Hepatocyte (in vitro differentiated cells): ENCODE measurements at regions not wholly inside any gene's neighbourhood (a gene's known extent, or its start where the extent isn't known, plus 50 kb on each side); places are given as distances from the start of the nearest gene placed in this dataset.

Experiments used
- DNase-seq: peaks from one replicate; pipeline ENCODE4 v3.0.0-alpha.2; 2016; ENCODE audit warnings: low spot score
- H2AFZ ChIP-seq: fragments of 200-600 bp; sonication (generic); 2 replicates; pipeline ENCODE4 v1.6.0; 2016; ENCODE audit warnings: antibody characterized with exemption, mild to moderate bottlenecking
- H3K27ac ChIP-seq: fragments of 200-600 bp; sonication (generic); 2 replicates; pipeline ENCODE4 v1.5.1; 2016; ENCODE audit warnings: mild to moderate bottlenecking
- H3K27me3 ChIP-seq: fragments of 200-600 bp; sonication (generic); 2 replicates; pipeline ENCODE4 v1.6.1; 2016
- H3K36me3 ChIP-seq: fragments of 200-600 bp; sonication (generic); replicated peaks from 2 replicates; pipeline ENCODE4 v1.5.1; 2016; ENCODE audit warnings: low read depth; ENCODE audit not compliant: insufficient read depth
- H3K4me1 ChIP-seq: fragments of 200-600 bp; sonication (generic); 2 replicates; pipeline ENCODE4 v1.5.1; 2016; ENCODE audit warnings: mild to moderate bottlenecking, moderate library complexity; ENCODE audit not compliant: insufficient read depth
- H3K4me2 ChIP-seq: fragments of 200-600 bp; sonication (generic); 2 replicates; pipeline ENCODE4 v1.6.0; 2016
- H3K4me3 ChIP-seq: fragments of 200-600 bp; sonication (generic); 2 replicates; pipeline ENCODE4 v1.5.1; 2016; ENCODE audit warnings: mild to moderate bottlenecking
- H3K79me2 ChIP-seq: fragments of 200-600 bp; sonication (generic); 2 replicates; pipeline ENCODE4 v1.6.0; 2017; ENCODE audit warnings: mild to moderate bottlenecking
- H3K9me2 ChIP-seq: fragments of 200-600 bp; sonication (generic); replicated peaks from 2 replicates; pipeline ENCODE4 v1.6.0; 2017; ENCODE audit warnings: mild to moderate bottlenecking; ENCODE audit not compliant: insufficient read depth
- H3K9me3 ChIP-seq: fragments of 200-600 bp; sonication (generic); 2 replicates; pipeline ENCODE4 v1.5.1; 2016; ENCODE audit warnings: low read depth, mild to moderate bottlenecking
- H4K20me1 ChIP-seq: fragments of 200-600 bp; sonication (generic); 2 replicates; pipeline ENCODE4 v1.6.0; 2016; ENCODE audit warnings: mild to moderate bottlenecking; ENCODE audit not compliant: insufficient read depth, poor library complexity, severe bottlenecking
- CTCF ChIP-seq: fragments of 200-600 bp; sonication (generic); IDR thresholded peaks from 2 replicates; pipeline ENCODE4 v1.5.1; 2016; ENCODE audit warnings: antibody characterized with exemption, mild to moderate bottlenecking; ENCODE audit not compliant: poor library complexity
- EZH2 ChIP-seq: fragments of 200-600 bp; sonication (generic); IDR thresholded peaks from 2 replicates; pipeline ENCODE4 v1.6.1; 2016; ENCODE audit warnings: antibody characterized with exemption, mild to moderate bottlenecking, borderline replicate concordance
- EZH2phosphoT487 ChIP-seq: fragments of 200-600 bp; sonication (generic); IDR thresholded peaks from one replicate; pipeline ENCODE4 v1.6.1; 2018; ENCODE audit warnings: antibody characterized with exemption, mild to moderate bottlenecking, low read depth, moderate library complexity; ENCODE audit not compliant: unreplicated experiment, severe bottlenecking
- WGBS: methylation state at CpG from one replicate; pipeline ENCODE4 v1.1.6; 2016; ENCODE audit warnings: low lambda C conversion rate; ENCODE audit errors: missing lambda C conversion rate; 5-methylcytosine and 5-hydroxymethylcytosine counted together

- Histone ChIP-seq H3K9me2 (no peaks in the 10 kb centered on the region), H3K27me3 (no peaks in the 10 kb centered on the region), H3K79me2 (peaks cover 92% of the 10 kb centered on the region), H2AFZ (no peak overlapping the region), H3K4me1 (peaks cover 21% of the 10 kb centered on the region), H4K20me1 (no peaks in the 10 kb centered on the region), H3K36me3 (no peaks in the 10 kb centered on the region), H3K4me2 (no peak overlapping the region), H3K27ac (no peak overlapping the region), H3K9me3 (no peaks in the 10 kb centered on the region), H3K4me3 (no peak overlapping the region)
- no peak for DNase-seq
- WGBS, result 54% methylated on average over 6 of the region's 6 CpGs
- no peak for TF ChIP-seq EZH2phosphoT487
- no peak for TF ChIP-seq EZH2
- no peak for TF ChIP-seq CTCF
Measured at GRCh38 chr14:71388336-71388735, 481.1 kb downstream of the PCNX1 start.

- no peak for TF ChIP-seq CTCF
- TF ChIP-seq EZH2, result no peak
- TF ChIP-seq EZH2phosphoT487, result no peak
- Histone ChIP-seq H3K36me3 (no peaks in the 10 kb centered on the region), H2AFZ (no peak overlapping the region), H3K4me2 (no peak overlapping the region), H3K9me3 (no peaks in the 10 kb centered on the region), H3K4me1 (peaks cover 19% of the 10 kb centered on the region), H3K79me2 (peaks cover 92% of the 10 kb centered on the region), H3K27me3 (no peaks in the 10 kb centered on the region), H3K4me3 (no peak overlapping the region), H3K9me2 (no peaks in the 10 kb centered on the region), H3K27ac (no peak overlapping the region), H4K20me1 (no peaks in the 10 kb centered on the region)
- no peak for DNase-seq
- WGBS, result 58% methylated on average over 4 of the region's 4 CpGs
Measured at GRCh38 chr14:71388862-71389261, 481.6 kb downstream of the PCNX1 start.

GRCh38 chr14:71394386-71394785, 487.1 kb downstream of the PCNX1 start:
- H3K9me3 ChIP-seq, result no peaks in the 10 kb centered on the region
- no peaks in the 10 kb centered on the region for H4K20me1 ChIP-seq
- H3K4me3 ChIP-seq, result no peak overlapping the region
- no peaks in the 10 kb centered on the region for H3K4me1 ChIP-seq
- H3K4me2 ChIP-seq, result no peak overlapping the region
- H3K27ac ChIP-seq, result no peak overlapping the region
- WGBS, result 90% methylated on average over 2 of the region's 2 CpGs
- H3K36me3 ChIP-seq, result no peaks in the 10 kb centered on the region
- H3K27me3 ChIP-seq, result no peaks in the 10 kb centered on the region
- H3K79me2 ChIP-seq, result peaks cover 87% of the 10 kb centered on the region
- no peak overlapping the region for H2AFZ ChIP-seq
- TF ChIP-seq EZH2 (no peak), CTCF (no peak), EZH2phosphoT487 (no peak)
- no peak for DNase-seq
- no peaks in the 10 kb centered on the region for H3K9me2 ChIP-seq

GRCh38 chr14:71395151-71395604, 487.9 kb downstream of the PCNX1 start:
- DNase-seq, result no peak
- Histone ChIP-seq H3K4me2 (no peak overlapping the region), H3K79me2 (peaks cover 87% of the 10 kb centered on the region)

More at GRCh38 chr14:71395151-71395604, 487.9 kb downstream of the PCNX1 start:
- Histone ChIP-seq H3K4me3 (no peak overlapping the region), H3K27me3 (no peaks in the 10 kb centered on the region), H4K20me1 (no peaks in the 10 kb centered on the region), H3K27ac (no peak overlapping the region), H3K4me1 (no peaks in the 10 kb centered on the region), H2AFZ (no peak overlapping the region), H3K9me3 (no peaks in the 10 kb centered on the region), H3K36me3 (no peaks in the 10 kb centered on the region), H3K9me2 (no peaks in the 10 kb centered on the region)
- no peak for TF ChIP-seq EZH2
- TF ChIP-seq EZH2phosphoT487, result no peak
- no peak for TF ChIP-seq CTCF
- 98% methylated on average over 5 of the region's 5 CpGs for WGBS
